Ovary (tissue), 7 donors: ENCODE measurements at regions not wholly inside any gene's neighbourhood (a gene's known extent, or its start where the extent isn't known, plus 50 kb on each side); places are given as distances from the start of the nearest gene placed in this dataset.

Source experiments
- DNase-seq, 5 donors: peaks; one replicate each; pipeline ENCODE4 v3.0.0-alpha.2; 2019 to 2020
- H3K27ac ChIP-seq, 2 donors: fragments of 200-600 bp; one replicate each; pipeline versions ENCODE4 v1.5.1 to v1.8.0; 2019 to 2022
- H3K27me3 ChIP-seq: fragments of 200-600 bp; one replicate; pipeline ENCODE4 v1.8.0; 2022
- H3K36me3 ChIP-seq: fragments of 200-600 bp; sonication (generic); one replicate; pipeline ENCODE4 v1.5.1; 2019
- H3K4me1 ChIP-seq: one replicate; pipeline ENCODE4 v1.8.1; 2013; ENCODE audit warnings: mild to moderate bottlenecking, moderate library complexity; ENCODE audit not compliant: insufficient read depth
- H3K4me3 ChIP-seq: fragments of 200-600 bp; sonication (generic); one replicate; pipeline ENCODE4 v1.5.1; 2017
- H3K9me3 ChIP-seq, 2 donors: fragments of 200-600 bp in 1 of 2; sonication (generic) in 1 of 2; one replicate each; pipeline versions ENCODE4 v1.5.1 to v1.8.1; 2013 to 2019; ENCODE audit warnings: mild to moderate bottlenecking in 1 of 2, moderate library complexity in 1 of 2
- EP300 ChIP-seq: sonication (generic); formaldehyde crosslinking; IDR thresholded peaks from one replicate; pipeline ENCODE4 v1.6.1; 2017; ENCODE audit warnings: antibody characterized with exemption
- POLR2A ChIP-seq: fragments of 450-650 bp; IDR thresholded peaks from one replicate; pipeline ENCODE4 v1.6.1; 2017; ENCODE audit warnings: antibody characterized with exemption, mild to moderate bottlenecking, moderate library complexity
- WGBS, 3 donors: extraction: QIAGEN DNeasy Blood & Tissue Kit in 1 of 3; methylation state at CpG; one replicate each; pipeline versions ENCODE4 v1.1.5 to v1.1.7; 2013 to 2017; 5-methylcytosine and 5-hydroxymethylcytosine counted together
- intact Hi-C, 4 donors: fragments of 100-400 bp; cut with DNase I; formaldehyde crosslinking; loops; one replicate each; pipeline versions ENCODE4 v1.11.0 to v1.15.1; 2022 to 2023
- TF ChIP-seq, protein P1 (sequence below), 3 donors: fragments of 450-650 bp in 2 of 3; fragments of 200-600 bp in 1 of 3; IDR thresholded peaks; one replicate each; pipeline versions ENCODE4 v1.5.1 to v1.8.0; 2016 to 2022; ENCODE audit warnings: antibody characterized with exemption in 3 of 3, mild to moderate bottlenecking in 1 of 3
- donor health status: DM: no; HTN: no; CAD: no; lungs with moderate emphysema.
- donor health status: DM: no; HTN: no; CAD: no.
- donor health status: Bipolar disorder and iron deficiency.
- donor health status: DM: no; HTN: no; CAD: no.
- donor health status: DM: yes; HTN: yes; CAD: no.

DNA sequence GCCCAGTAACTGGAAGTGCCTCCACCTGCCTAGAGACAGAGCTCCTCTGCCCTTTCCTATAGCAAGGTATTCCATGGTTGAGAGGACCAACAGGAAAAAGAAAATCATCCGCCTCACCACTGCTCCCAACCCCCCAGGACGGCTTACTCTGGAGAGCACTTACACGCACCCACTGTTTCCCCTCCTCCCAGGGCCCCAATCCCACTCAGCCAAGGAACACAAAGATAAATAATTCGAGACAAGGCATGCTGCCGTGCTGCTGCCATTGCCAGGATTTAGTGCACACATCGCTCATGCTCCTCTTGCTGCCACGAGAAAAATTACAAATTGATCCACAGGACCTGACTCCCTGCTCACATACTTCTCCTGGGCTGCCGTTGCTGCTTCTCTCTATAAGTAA, 516.6 kb downstream of the BUD13 start:
- TF ChIP-seq POLR2A, result no peak
- no peak for TF ChIP-seq EP300
- TF ChIP-seq, protein P1, sequence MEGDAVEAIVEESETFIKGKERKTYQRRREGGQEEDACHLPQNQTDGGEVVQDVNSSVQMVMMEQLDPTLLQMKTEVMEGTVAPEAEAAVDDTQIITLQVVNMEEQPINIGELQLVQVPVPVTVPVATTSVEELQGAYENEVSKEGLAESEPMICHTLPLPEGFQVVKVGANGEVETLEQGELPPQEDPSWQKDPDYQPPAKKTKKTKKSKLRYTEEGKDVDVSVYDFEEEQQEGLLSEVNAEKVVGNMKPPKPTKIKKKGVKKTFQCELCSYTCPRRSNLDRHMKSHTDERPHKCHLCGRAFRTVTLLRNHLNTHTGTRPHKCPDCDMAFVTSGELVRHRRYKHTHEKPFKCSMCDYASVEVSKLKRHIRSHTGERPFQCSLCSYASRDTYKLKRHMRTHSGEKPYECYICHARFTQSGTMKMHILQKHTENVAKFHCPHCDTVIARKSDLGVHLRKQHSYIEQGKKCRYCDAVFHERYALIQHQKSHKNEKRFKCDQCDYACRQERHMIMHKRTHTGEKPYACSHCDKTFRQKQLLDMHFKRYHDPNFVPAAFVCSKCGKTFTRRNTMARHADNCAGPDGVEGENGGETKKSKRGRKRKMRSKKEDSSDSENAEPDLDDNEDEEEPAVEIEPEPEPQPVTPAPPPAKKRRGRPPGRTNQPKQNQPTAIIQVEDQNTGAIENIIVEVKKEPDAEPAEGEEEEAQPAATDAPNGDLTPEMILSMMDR (IDR thresholded peaks at IDR 0.05), result no peak
- 21 to 31% (median 26%) methylated on average over 8 of the region's 8 CpGs for WGBS, 3 donors
- Histone ChIP-seq H3K27ac (no peak overlapping the region), H3K9me3 (peaks cover 0 to 4% of the 10 kb centered on the region in 2 donors), H3K27me3 (no peaks in the 10 kb centered on the region), H3K36me3 (no peaks in the 10 kb centered on the region), H3K4me3 (no peak overlapping the region), H3K4me1 (no peaks in the 10 kb centered on the region)
- intact Hi-C loops, result loop anchor here in 1 of 4 donors (2.0 kb wide), 1 partner anchor 427 kb away; no protein-coding TSS in a partner anchor
- DNase-seq, result no peak

DNA sequence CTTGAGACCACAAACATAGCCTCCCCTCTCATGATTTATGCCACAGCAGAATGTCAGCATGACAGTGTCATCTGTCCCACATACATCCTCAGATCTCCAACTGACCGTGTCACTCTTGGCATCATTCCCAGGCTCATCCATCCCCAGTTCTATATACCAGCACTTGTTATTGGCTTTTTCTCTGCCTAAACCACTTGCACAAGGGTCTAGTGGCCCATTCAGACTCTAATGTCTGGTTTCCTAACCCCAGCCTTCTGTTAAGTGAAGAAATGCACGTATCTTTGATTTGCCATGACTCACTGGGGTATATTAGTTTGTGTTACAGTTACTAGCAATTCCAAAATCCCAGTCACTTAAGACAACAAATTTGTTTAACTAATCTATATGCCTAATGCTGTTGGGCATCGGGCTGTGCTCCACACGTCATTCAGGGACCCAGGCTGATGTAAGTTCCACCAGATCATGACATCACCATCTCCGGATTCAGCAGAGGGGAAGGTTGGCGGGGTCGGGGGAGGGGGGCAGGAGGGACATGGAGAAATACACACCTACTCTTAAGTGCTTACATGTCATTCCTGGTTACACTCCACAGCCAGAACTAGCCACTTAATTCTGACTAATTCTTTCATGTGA, 517.4 kb downstream of the BUD13 start:
- no peak overlapping the region for H3K4me3 ChIP-seq
- no peaks in the 10 kb centered on the region for H3K4me1 ChIP-seq
- TF ChIP-seq POLR2A (no peak), EP300 (no peak)
- TF ChIP-seq, protein P1 (IDR thresholded peaks at IDR 0.05), result no peak
- intact Hi-C loops, result no loop called here
- peaks cover 0 to 4% of the 10 kb centered on the region in 2 donors for H3K9me3 ChIP-seq
- DNase-seq, result no peak
- 65 to 70% (median 65%) methylated on average over 7 of the region's 7 CpGs for WGBS, 3 donors
- no peaks in the 10 kb centered on the region for H3K36me3 ChIP-seq
- no peaks in the 10 kb centered on the region for H3K27me3 ChIP-seq
- H3K27ac ChIP-seq, result no peak overlapping the region

DNA sequence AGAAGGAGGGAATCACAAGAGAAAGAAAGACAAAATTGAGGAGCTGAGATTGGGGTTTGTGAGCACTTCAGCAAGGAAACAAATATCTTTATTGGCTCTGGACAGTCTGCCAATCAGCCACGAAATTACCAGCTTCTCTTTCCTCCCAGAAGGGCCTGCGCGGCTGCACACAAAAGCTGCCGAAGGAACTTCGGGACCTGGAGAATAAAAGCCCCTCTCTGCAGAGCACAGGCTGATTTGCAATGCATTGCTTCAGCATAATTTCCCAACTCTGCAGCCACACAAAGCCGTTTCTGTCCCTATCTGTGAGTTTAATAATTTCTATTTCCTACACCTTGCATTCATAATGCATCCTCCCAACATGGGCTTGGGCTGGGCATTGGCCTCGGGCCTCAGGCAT, 522.6 kb downstream of the BUD13 start:
- 87 to 90% (median 89%) methylated on average over 7 of the region's 7 CpGs for WGBS, 3 donors
- Histone ChIP-seq H3K9me3 (peaks cover 0 to 4% of the 10 kb centered on the region in 2 donors), H3K27ac (no peak overlapping the region), H3K36me3 (no peaks in the 10 kb centered on the region), H3K4me1 (no peaks in the 10 kb centered on the region), H3K27me3 (no peaks in the 10 kb centered on the region), H3K4me3 (no peak overlapping the region)
- TF ChIP-seq EP300, result no peak
- no peak for TF ChIP-seq POLR2A
- TF ChIP-seq, protein P1 (IDR thresholded peaks at IDR 0.05), result no peak
- intact Hi-C loops, result no loop called here
- no peak for DNase-seq

DNA sequence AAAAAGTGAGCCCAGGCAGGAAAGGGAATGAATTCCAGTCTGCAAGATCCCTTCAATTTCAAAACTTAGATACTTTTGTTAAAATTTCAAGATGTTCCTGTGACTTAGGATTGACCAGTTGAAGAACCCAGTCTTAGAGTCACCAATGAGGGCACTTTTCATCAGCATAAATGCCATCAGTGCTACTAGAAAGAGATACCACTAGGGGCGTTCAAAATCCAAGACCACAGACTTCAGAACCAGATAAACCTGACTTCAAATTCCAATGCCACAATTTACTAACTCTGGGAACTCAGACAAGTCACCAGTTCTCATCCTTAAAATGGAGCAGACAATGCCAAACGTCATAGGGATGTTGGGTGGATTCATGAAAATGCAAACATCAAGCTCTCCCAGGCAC, 523.2 kb downstream of the BUD13 start:
- no peak for DNase-seq
- Histone ChIP-seq H3K36me3 (no peaks in the 10 kb centered on the region), H3K27me3 (no peaks in the 10 kb centered on the region), H3K9me3 (peaks cover 0 to 4% of the 10 kb centered on the region in 2 donors), H3K27ac (no peak overlapping the region), H3K4me1 (no peaks in the 10 kb centered on the region), H3K4me3 (no peak overlapping the region)
- TF ChIP-seq EP300, result no peak
- WGBS, 3 donors, result 71 to 84% (median 74%) methylated on average over 2 of the region's 2 CpGs
- intact Hi-C loops, result no loop called here

- TF ChIP-seq POLR2A (no peak), EP300 (no peak)
- TF ChIP-seq, protein P1 (IDR thresholded peaks at IDR 0.05), result no peak
- DNase-seq, result no peak
- Histone ChIP-seq H3K27me3 (no peaks in the 10 kb centered on the region), H3K36me3 (no peaks in the 10 kb centered on the region), H3K27ac (no peak overlapping the region), H3K9me3 (no peaks in the 10 kb centered on the region), H3K4me3 (no peak overlapping the region), H3K4me1 (no peaks in the 10 kb centered on the region)
- 39 to 67% (median 65%) methylated on average over 4 of the region's 4 CpGs for WGBS, 3 donors
- intact Hi-C loops, result no loop called here
Measured at GRCh38 chr11:116244889-116245288, 527.9 kb downstream of the BUD13 start.
